Inflammatory macrophage treated with lipopolysaccharide for 1 hour (primary cell): ENCODE measurements at regions not wholly inside any gene's neighbourhood (a gene's known extent, or its start where the extent isn't known, plus 50 kb on each side); places are given as distances from the start of the nearest gene placed in this dataset.
"Not testable (repeated sequence)": the region's sequence is repeated elsewhere in the genome, so short reads cannot be mapped to it uniquely, and the experiment has no call there.

Experiments
- DNase-seq, 2 donors: peaks; one replicate each; pipeline ENCODE4 v3.0.0-alpha.2; 2020 to 2022

- DNase-seq = peak; percentile 60 to 72
Observed at GRCh38 chr6:141483598-141484061, 649.1 kb upstream of the GJE1 start.

GRCh38 chr6:141482796-141483597 is 649.7 kb upstream of the GJE1 start:
- peak in 1 of 2 donors; percentile 4 for DNase-seq

DNA sequence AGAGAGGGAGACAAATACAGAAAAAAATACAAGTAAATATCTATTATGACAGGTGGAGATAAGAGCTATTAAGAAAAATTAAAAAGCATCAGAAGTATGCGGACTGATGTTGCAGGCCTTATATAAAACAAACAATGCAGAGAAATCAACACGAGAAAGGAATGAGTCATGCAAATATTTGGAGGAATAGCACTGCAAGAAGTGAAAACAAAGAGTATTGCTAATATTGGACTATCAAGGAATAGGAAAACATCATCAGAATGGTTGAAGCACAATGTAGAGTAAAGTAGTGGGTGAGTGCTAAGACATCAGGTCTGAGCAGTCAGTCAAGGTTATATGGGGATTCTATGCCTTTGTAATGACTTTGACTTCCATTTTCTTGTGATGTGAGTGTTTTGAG is 657.5 kb upstream of the GJE1 start:
- no peak for DNase-seq

DNA sequence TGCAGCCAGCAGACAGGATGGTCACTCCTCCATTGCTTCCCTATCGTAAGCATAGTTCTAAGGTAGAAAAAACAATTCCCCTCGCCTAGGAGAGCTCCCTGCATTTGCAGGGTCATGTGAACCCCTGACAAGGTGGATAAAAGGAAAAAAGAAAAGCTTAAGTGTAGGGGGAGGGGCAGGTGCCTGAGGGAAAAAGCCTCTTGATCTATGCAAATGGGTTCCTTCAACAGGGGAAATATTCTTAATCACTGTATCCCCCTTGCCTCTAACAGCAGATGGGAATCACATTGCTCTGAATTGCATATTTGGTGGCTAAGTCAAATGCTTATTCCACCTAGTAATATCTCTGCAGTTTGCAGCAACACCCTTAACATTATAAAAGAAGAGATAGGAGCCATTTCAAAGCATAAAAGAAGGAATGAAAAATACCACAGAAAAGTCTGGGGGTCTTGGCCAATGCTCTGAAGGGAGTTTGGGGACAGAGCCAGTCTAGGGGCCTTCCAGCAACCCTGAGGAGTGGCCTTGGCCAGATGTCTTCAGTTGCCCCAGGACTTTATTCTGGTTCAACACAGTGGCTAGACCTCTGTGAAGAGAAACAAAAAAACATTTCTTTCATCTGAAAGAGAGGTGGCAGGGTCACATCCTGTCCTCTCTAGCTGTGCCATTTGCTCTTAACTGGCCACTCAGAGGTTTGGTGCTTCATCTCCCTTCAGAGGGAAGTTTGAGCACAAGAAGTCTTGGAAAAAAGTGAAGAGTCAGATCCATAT is 660.4 kb upstream of the GJE1 start:
- no peak for DNase-seq

DNA sequence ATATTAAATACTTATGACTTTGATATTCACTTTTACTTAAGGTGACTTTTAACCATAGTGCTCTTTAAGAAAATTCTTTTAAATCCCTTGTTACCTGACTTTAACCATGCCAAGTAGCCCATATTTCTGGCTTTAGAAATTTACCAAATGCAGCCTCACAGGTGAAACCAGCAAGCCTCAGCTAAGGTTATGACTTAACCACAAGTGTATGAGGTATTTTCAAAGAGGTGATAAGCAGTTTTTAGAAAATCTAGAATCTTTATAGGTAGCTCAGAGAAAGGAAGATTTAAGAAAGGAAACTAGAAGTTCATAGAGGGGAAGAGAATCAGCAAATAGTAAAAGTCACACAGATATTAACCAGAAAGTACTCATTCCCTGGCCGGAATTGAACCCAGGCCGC is 661.9 kb upstream of the GJE1 start:
- no peak for DNase-seq

- DNase-seq = no peak
Observed at GRCh38 chr6:141467881-141468280, 664.8 kb upstream of the GJE1 start.

DNA sequence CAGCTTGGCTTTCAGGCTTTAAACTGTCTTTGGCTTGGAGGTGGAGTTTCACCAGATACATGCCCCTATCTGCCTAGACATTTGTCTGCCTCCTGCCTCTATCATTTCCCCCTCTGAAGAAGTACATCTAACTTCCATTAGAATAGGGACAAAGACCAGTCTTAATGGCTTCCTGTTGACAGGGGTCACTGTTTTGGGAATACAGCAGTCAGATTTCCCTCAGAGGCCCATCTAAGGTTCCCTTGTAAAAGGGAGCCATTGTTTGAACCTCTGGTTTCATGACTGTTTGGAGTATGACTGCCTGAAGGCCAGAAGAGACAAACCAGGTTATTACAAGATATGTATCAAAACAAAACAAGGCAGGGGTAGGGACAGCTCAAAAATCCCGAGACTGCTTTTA is 665.7 kb upstream of the GJE1 start:
- DNase-seq = no peak

GRCh38 chr6:141464896-141465295 is 667.8 kb upstream of the GJE1 start:
- no peak for DNase-seq

DNA sequence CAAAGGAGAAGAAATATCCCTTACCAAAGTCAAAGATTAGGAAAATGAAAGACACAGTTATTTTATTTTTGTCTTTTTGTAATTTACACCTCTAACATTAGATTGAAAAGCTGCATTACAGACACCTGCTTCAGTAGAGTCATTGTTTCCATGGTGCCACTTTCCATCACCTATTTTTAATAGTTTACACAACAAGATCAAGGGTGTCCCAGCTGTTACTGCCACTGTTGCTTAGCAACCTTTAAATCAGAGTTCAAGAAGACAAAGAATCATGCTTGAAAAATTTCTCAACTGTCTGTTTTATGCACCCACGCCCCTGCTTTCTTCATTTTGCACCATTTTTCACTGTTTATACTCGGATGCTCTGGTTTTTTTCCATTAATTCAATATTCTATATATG is 668.2 kb upstream of the GJE1 start:
- no peak for DNase-seq

- no peak for DNase-seq
Observed at GRCh38 chr6:141463237-141463977, 669.3 kb upstream of the GJE1 start.

GRCh38 chr6:141460743-141461484 is 671.8 kb upstream of the GJE1 start:
- DNase-seq = no peak

- not testable (repeated sequence) for DNase-seq
Observed at GRCh38 chr6:141460245-141460644, 672.5 kb upstream of the GJE1 start.

- not testable (repeated sequence) for DNase-seq
Observed at GRCh38 chr6:141457984-141458383, 674.7 kb upstream of the GJE1 start.

GRCh38 chr6:141452354-141452686 is 680.4 kb upstream of the GJE1 start:
- DNase-seq = no peak

- no peak for DNase-seq
Observed at GRCh38 chr6:141451511-141452353, 681.0 kb upstream of the GJE1 start.

DNA sequence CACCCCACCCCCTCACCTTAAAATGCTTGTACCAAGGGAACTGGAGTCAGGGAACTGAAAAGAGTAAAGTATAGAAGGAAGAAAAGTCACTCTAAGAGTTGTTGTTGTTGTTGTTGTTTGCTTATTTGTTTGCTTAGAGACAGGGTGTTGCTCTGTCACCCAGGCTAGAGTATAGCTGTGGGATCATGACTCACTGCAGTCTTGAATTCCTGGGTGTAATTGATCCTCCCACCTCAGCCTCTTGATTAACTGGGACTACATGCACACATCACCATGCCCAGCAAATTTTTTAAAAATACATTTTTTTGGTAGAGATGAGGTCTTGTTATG is 681.6 kb upstream of the GJE1 start:
- DNase-seq = no peak

DNA sequence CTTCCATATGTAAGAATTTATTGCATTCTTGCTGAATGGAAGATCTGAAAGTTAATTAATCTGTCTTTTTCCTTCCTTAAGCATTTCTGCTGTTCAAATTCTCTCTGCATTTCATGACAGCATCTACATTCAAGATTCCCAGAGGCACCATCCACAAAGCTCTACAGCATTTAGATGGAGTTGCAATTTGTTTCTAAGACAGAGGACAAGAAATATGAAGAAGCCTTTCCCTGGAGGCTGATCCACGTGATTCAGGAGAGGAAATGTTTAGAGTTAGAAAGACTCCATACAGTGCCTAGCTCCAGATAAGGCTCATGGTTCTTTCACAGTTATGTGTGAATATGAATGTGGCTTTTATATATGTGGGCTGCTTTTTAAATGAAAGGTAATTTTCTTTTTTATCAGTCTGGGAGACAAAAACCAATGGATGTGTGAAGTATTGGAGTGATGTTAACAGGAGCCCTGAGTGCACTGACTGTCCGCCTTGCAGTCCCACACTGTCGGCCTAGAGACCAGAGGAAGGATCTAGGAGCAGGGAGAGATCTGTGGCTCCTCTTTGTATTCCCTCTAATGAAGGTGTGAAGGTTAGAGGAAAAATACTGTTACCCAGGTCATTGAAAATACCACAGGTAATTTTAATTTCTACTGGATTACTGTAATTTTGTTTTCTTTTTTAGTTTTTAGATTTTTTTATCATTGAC is 686.6 kb upstream of the GJE1 start:
- no peak for DNase-seq

- no peak for DNase-seq
Observed at GRCh38 chr6:141443668-141444289, 688.9 kb upstream of the GJE1 start.

DNA sequence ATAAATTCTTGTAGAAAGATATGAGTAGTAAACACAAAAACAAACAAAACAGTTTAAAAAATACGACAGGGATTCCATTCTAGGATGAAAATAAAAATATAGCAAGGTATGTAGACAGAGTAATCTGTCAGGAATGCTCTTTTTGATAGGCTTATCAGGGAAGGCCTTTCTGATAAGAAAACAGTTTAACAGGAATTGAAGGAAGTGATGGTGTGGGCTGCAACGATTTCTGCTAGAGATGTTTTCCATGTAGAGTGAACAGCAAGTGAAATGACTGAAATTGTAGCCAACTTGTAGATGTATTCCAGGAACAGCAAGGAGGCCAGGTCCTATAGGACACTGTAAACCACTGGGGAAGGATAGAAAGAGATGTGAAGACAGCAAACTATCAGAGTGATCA is 689.7 kb upstream of the GJE1 start:
- DNase-seq = no peak

GRCh38 chr6:141439513-141439912 is 693.2 kb upstream of the GJE1 start:
- DNase-seq = no peak

- no peak for DNase-seq
Observed at GRCh38 chr6:141437685-141438084, 695.0 kb upstream of the GJE1 start.
